Tibial nerve (tissue), 4 donors: ENCODE measurements at regions not wholly inside any gene's neighbourhood (a gene's known extent, or its start where the extent isn't known, plus 50 kb on each side); places are given as distances from the start of the nearest gene placed in this dataset.
"Not testable (repeated sequence)": the region's sequence is repeated elsewhere in the genome, so short reads cannot be mapped to it uniquely, and the experiment has no call there.

Experiments used
- DNase-seq, 2 donors: peaks; one replicate each; pipeline ENCODE4 v3.0.0-alpha.2; 2019; ENCODE audit warnings: low spot score in 2 of 2
- H3K27ac ChIP-seq, 4 donors: fragments of 200-600 bp; sonication (generic) in 3 of 4; one replicate each; pipeline ENCODE4 v1.5.1; 2017 to 2019; ENCODE audit warnings: mild to moderate bottlenecking in 1 of 4
- H3K27me3 ChIP-seq, 2 donors: fragments of 200-600 bp; sonication (generic) in 1 of 2; one replicate each; pipeline versions ENCODE4 v1.5.1 to v1.6.0; 2017 to 2019
- H3K36me3 ChIP-seq, 3 donors: fragments of 200-600 bp; sonication (generic); one replicate each; pipeline ENCODE4 v1.5.1; 2018 to 2019
- H3K4me1 ChIP-seq, 4 donors: fragments of 200-600 bp; sonication (generic) in 3 of 4; one replicate each; pipeline ENCODE4 v1.5.1; 2017 to 2019
- H3K4me3 ChIP-seq, 4 donors: fragments of 200-600 bp; sonication (generic) in 3 of 4; one replicate each; pipeline ENCODE4 v1.5.1; 2017 to 2019; ENCODE audit warnings: mild to moderate bottlenecking in 1 of 4, moderate library complexity in 1 of 4
- H3K9me3 ChIP-seq, 4 donors: fragments of 200-600 bp; sonication (generic) in 3 of 4; one replicate each; pipeline ENCODE4 v1.5.1; 2017 to 2019
- CTCF ChIP-seq, 5 experiments: fragments of 200-600 bp in 3 of 5; fragments of 450-650 bp in 2 of 5; sonication (generic) in 3 of 5; IDR thresholded peaks; one replicate each; pipeline ENCODE4 v1.5.1; 2016 to 2019; ENCODE audit warnings: antibody characterized with exemption in 5 of 5, mild to moderate bottlenecking in 3 of 5, moderate library complexity in 2 of 5
- EP300 ChIP-seq, 2 donors: sonication (generic); formaldehyde crosslinking; IDR thresholded peaks; one replicate each; pipeline ENCODE4 v1.6.1; 2017; ENCODE audit warnings: antibody characterized with exemption in 2 of 2, mild to moderate bottlenecking in 1 of 2
- POLR2A ChIP-seq, 2 donors: fragments of 450-650 bp; IDR thresholded peaks; one replicate each; pipeline ENCODE4 v1.6.1; 2017; ENCODE audit warnings: antibody characterized with exemption in 2 of 2, mild to moderate bottlenecking in 2 of 2, moderate library complexity in 2 of 2
- whole genome bisulfite sequencing, 2 donors: methylation state at CpG; one replicate each; pipeline ENCODE4 v1.1.5; 2018; 5-methylcytosine and 5-hydroxymethylcytosine counted together

DNA sequence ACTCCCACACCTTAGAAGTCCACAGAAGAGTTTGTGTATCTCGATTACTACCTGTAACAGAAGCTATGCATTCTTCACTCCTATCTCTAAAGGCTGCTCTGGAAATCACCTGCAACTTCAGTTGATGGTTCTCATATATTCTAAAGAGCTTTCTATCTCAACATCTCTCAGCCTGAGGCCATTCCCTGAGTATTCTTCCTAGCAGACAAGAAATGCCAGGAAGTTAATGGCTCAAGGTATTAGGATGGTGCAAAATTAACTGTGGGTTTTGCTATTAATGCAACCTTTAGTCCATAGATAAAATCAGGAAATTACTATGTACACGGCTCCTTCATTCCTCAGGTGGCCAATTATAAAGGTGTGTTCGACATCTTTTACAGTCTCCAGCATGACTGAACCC, 290.1 kb downstream of the ZNF716 start:
- not testable (repeated sequence) for H3K27ac ChIP-seq, H3K9me3 ChIP-seq, DNase-seq, H3K36me3 ChIP-seq, H3K27me3 ChIP-seq, H3K4me3 ChIP-seq, H3K4me1 ChIP-seq
- WGBS, 2 donors = 46 to 49% methylated on average over 3 of the region's 3 CpGs

DNA sequence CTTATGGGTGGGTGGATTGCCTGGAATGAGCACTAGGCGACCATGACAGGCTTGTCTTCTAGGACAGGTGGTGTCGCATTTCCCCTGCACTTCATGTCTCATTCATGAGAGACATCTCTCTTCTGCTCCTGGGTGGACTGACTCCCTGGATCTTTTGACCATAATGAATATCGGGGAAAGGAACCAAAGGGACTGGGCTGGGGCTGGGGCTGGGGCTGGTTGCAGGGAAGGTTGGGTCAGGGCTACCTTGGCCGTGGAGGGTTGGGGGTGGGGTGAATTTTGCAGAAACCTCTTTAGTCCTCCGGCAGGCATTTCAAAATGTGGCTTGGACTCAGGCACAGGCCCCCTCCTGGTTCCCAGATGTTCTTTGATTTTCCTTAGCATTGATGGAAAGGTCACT, 319.2 kb downstream of the ZNF716 start:
- Histone ChIP-seq H3K36me3 (no peaks in the 10 kb centered on the region), H3K9me3 (peaks cover 0 to 12% (median 0%) of the 10 kb centered on the region in 4 donors), H3K4me1 (no peaks in the 10 kb centered on the region), H3K27me3 (no peaks in the 10 kb centered on the region), H3K27ac (no peak overlapping the region), H3K4me3 (no peak overlapping the region)
- no peak for TF ChIP-seq CTCF (IDR thresholded peaks at IDR 0.05)
- 84 to 85% methylated on average over 5 of the region's 5 CpGs for WGBS, 2 donors
- DNase-seq = no peak

- H3K27ac ChIP-seq = no peak overlapping the region
- H3K27me3 ChIP-seq = no peaks in the 10 kb centered on the region
- no peak for TF ChIP-seq EP300 (IDR thresholded peaks at IDR 0.05)
- no peak for TF ChIP-seq POLR2A (IDR thresholded peaks at IDR 0.05)
- no peak for TF ChIP-seq CTCF (IDR thresholded peaks at IDR 0.05)
- DNase-seq = no peak
- H3K36me3 ChIP-seq = no peaks in the 10 kb centered on the region
- peaks cover 0 to 20% (median 0%) of the 10 kb centered on the region in 4 donors for H3K9me3 ChIP-seq
- no peak overlapping the region for H3K4me3 ChIP-seq
- H3K4me1 ChIP-seq = no peaks in the 10 kb centered on the region
- WGBS, 2 donors = 68 to 74% methylated on average over 21 to 24 of the region's 24 CpGs
Observed at GRCh38 chr7:57769958-57770357, 320.0 kb downstream of the ZNF716 start.

GRCh38 chr7:57772126-57772924, 322.3 kb downstream of the ZNF716 start:
- Histone ChIP-seq H3K4me1 (no peaks in the 10 kb centered on the region), H3K27me3 (no peaks in the 10 kb centered on the region), H3K36me3 (no peaks in the 10 kb centered on the region), H3K9me3 (peaks cover 0 to 34% (median 0%) of the 10 kb centered on the region in 4 donors), H3K27ac (no peak overlapping the region), H3K4me3 (no peak overlapping the region)
- no peak for DNase-seq
- WGBS, 2 donors = 89 to 90% methylated on average over 32 to 37 of the region's 42 CpGs
- no peak for TF ChIP-seq POLR2A (IDR thresholded peaks at IDR 0.05)
- no peak for TF ChIP-seq CTCF (IDR thresholded peaks at IDR 0.05)
- no peak for TF ChIP-seq EP300 (IDR thresholded peaks at IDR 0.05)

DNA sequence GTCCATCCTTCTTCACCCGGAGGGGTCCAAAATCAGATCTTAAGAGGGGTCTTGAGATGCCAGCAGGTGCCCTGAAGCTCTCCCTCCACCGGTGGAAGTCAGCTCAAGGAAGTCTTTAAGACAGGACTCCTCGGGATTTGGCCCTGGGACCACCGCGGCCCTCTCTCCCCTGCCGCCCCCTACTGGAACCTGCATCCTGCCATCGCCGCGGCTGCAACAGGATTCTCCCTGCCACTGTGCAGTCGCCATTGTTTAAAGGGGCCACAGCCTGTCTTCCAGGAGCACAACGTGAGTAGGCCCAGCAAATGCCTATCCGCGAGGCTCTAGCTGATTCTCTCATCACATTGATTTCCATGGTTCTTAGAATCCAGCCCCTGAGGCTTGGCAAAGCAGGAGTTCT, 324.3 kb downstream of the ZNF716 start:
- Histone ChIP-seq H3K9me3 (peaks cover 0 to 34% (median 0%) of the 10 kb centered on the region in 4 donors), H3K27ac (no peak overlapping the region), H3K27me3 (no peaks in the 10 kb centered on the region), H3K36me3 (no peaks in the 10 kb centered on the region), H3K4me3 (no peak overlapping the region), H3K4me1 (no peaks in the 10 kb centered on the region)
- TF ChIP-seq CTCF (IDR thresholded peaks at IDR 0.05) (no peak), POLR2A (IDR thresholded peaks at IDR 0.05) (no peak), EP300 (IDR thresholded peaks at IDR 0.05) (no peak)
- no peak for DNase-seq
- WGBS, 2 donors = 83 to 88% methylated on average over 2 to 13 of the region's 13 CpGs
